ENCODE measurements at regions not wholly inside any gene's neighbourhood (a gene's known extent, or its start where the extent isn't known, plus 50 kb on each side); places are given as distances from the start of the nearest gene placed in this dataset.
"Not testable (repeated sequence)": the region's sequence is repeated elsewhere in the genome, so short reads cannot be mapped to it uniquely, and the experiment has no call there.

- DNase-seq (ENCODE audit: low read depth in 1 of 2, low spot score in 1 of 2); in situ Hi-C loops (cut with HindIII; ENCODE audit: low pct_unique_long_range_greater_than_20kb, low sequenced_read_pairs): not testable (repeated sequence)
Observed at GRCh38 chr20:30316532-30317299, 940.7 kb upstream of the DEFB115 start.

DNA sequence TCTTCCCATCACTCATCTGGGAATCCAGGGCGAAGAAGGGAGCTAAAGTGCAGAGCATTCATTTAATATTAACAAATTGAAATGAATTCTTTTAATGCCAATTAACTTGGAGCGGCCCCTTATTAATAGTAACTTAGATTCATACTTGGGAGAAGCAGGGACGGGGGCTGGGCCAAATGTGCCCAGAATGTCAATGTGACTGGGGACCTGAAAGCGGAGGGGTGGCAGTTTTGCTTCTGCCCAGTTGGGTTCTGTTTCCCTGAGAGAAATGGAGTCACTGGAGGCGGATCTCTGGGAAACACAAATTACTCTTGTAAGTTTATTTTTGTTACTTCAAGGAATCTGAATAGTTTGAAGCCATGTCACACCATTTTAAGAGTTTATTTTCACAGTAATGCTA, 923.7 kb upstream of the DEFB115 start:
- DNase-seq (ENCODE audit: low read depth in 1 of 2, low spot score in 1 of 2); in situ Hi-C loops (cut with HindIII; ENCODE audit: low pct_unique_long_range_greater_than_20kb, low sequenced_read_pairs): not testable (repeated sequence)

DNA sequence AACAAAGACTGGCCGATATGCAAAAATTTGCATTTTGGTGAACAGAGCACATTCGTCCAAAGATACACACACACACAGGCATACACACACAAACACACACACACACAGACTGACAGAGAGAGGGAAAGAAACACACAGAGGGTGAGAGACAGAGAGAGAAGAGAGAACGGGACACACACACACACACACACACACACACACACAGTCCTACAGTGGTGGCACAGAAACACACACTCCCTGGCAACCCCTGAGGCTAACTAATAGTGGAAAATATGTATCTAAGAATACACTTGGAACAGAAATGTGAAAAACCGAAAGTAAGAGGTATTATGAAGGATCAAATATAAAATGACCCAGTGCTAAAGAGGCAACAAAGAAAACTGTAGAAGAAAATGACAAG, 919.9 kb upstream of the DEFB115 start:
- in situ Hi-C loops (cut with HindIII; ENCODE audit: low pct_unique_long_range_greater_than_20kb, low sequenced_read_pairs); DNase-seq (ENCODE audit: low read depth in 1 of 2, low spot score in 1 of 2): not testable (repeated sequence)

GRCh38 chr20:30348932-30349331, 908.5 kb upstream of the DEFB115 start:
- peak in 1 of 2 experiments; percentile 59 for DNase-seq (ENCODE audit: low read depth in 1 of 2, low spot score in 1 of 2)
- in situ Hi-C loops (cut with HindIII; ENCODE audit: low pct_unique_long_range_greater_than_20kb, low sequenced_read_pairs): not testable (repeated sequence)

- DNase-seq (ENCODE audit: low read depth in 1 of 2, low spot score in 1 of 2); in situ Hi-C loops (cut with HindIII; ENCODE audit: low pct_unique_long_range_greater_than_20kb, low sequenced_read_pairs): not testable (repeated sequence)
Observed at GRCh38 chr20:30356854-30357467, 900.5 kb upstream of the DEFB115 start.

GRCh38 chr20:30361756-30362155, 895.7 kb upstream of the DEFB115 start:
- in situ Hi-C loops (cut with HindIII; ENCODE audit: low pct_unique_long_range_greater_than_20kb, low sequenced_read_pairs); DNase-seq (ENCODE audit: low read depth in 1 of 2, low spot score in 1 of 2): not testable (repeated sequence)

DNA sequence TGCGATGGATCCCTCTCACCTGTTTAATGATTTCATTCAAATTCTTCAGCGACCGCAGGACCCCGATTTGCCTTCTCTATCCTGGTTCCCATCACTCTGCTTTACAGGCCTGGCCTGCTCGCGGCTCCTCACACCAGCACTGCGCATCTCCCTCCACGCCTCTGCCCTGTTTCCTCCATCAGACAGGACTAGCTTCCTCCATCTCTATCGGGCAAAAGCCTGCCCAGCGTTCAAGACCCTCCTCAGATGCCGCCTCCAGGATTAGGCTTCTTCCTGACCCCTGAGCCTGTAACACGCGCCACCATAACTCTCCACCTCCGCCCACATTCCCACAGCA, 881.1 kb upstream of the DEFB115 start:
- in situ Hi-C loops (cut with HindIII; ENCODE audit: low pct_unique_long_range_greater_than_20kb, low sequenced_read_pairs); DNase-seq (ENCODE audit: low read depth in 1 of 2, low spot score in 1 of 2): not testable (repeated sequence)

DNA sequence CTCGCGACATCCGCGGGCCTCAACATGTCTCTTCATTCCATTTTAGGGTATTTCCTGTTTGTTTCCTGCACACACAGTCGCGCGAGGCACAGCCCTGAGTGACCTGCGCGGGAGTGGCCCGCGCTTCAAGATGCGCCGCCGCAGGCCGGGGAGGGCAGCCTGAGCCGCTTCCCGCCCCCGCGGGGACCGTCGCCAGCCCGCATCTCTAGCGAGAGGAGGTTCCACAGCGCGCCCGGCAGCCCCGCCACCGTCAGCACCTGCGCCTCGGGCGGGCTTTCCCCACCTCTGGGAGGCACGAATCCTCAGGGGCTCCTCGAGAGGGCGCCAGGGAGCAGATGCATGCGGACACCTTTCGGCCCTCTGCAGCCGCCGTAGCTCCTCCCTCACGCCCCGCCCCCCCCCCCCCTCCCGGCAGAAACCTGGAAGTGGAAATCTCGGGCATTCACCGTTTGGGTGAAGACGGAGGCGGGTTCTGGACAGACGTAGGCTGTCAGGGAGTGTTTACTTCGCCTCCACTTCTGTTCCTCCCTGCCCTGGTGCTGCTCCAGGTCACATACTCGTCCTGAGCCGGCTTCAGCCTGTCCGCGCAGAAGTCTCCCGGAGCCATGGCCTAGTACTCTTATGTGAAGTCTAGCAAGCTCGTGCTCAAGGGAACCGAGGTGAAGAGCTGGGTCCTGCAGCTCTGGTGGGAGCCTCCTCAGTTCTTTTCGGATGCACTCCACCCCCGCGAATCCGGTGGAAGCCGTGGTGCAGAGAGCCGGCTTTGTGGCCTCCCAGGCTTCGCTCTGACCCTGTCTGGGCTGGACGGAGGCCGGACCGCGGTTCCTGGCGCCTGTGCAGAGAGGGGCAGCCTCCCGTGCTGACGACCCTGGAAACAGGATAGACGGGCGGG, 880.5 kb upstream of the DEFB115 start:
- in situ Hi-C loops (cut with HindIII; ENCODE audit: low pct_unique_long_range_greater_than_20kb, low sequenced_read_pairs): no loop called here
- peak; percentile 69 to 91 for DNase-seq (ENCODE audit: low read depth in 1 of 2, low spot score in 1 of 2)
- no peak for TF ChIP-seq JUND (IDR thresholded peaks at IDR 0.05; ENCODE audit: low read depth)

GRCh38 chr20:30378317-30378716, 879.1 kb upstream of the DEFB115 start:
- in situ Hi-C loops (cut with HindIII; ENCODE audit: low pct_unique_long_range_greater_than_20kb, low sequenced_read_pairs); DNase-seq (ENCODE audit: low read depth in 1 of 2, low spot score in 1 of 2): not testable (repeated sequence)

DNA sequence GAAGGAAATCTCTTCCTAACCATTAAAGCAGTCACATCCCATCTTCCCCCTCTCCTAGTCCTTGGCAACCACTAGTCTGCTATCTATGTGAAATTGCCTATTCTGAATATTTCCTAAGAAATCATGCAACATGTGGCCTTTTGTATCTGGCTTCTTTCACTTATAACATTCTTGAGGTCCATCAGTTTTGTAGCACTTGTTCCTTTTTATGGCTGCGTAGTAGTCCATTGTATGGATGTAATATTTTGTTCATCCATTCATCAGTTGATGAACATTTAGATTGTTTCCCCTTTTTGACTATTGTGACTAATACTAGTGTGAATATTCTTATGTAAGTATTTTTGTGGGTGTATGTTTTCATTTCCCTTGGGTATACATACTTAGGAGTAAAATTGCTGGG, 878.7 kb upstream of the DEFB115 start:
- in situ Hi-C loops (cut with HindIII; ENCODE audit: low pct_unique_long_range_greater_than_20kb, low sequenced_read_pairs); DNase-seq (ENCODE audit: low read depth in 1 of 2, low spot score in 1 of 2): not testable (repeated sequence)

- DNase-seq (ENCODE audit: low read depth in 1 of 2, low spot score in 1 of 2); in situ Hi-C loops (cut with HindIII; ENCODE audit: low pct_unique_long_range_greater_than_20kb, low sequenced_read_pairs): not testable (repeated sequence)
Observed at GRCh38 chr20:30384841-30385240, 872.6 kb upstream of the DEFB115 start.

GRCh38 chr20:30386099-30386498, 871.4 kb upstream of the DEFB115 start:
- in situ Hi-C loops (cut with HindIII; ENCODE audit: low pct_unique_long_range_greater_than_20kb, low sequenced_read_pairs); DNase-seq (ENCODE audit: low read depth in 1 of 2, low spot score in 1 of 2): not testable (repeated sequence)

DNA sequence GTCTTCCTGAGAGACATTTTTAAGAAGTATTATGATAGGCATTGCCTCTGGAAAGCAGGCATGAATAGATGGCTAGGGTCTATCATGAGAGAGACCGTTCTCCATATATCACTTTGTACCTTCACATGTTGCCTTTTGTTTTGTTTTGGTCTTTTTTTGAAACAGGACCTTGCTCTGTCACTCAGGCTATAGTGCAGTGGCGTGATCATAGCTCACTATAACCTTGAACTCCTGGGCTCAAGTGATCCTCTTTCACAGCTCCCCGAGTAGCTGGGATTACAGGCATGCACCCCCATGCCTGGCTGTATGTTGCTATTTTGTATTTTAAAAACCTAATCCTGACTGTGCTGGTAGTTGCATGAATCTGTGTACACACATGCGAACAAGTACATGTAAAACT, 869.6 kb upstream of the DEFB115 start:
- DNase-seq (ENCODE audit: low read depth in 1 of 2, low spot score in 1 of 2); in situ Hi-C loops (cut with HindIII; ENCODE audit: low pct_unique_long_range_greater_than_20kb, low sequenced_read_pairs): not testable (repeated sequence)

GRCh38 chr20:30393523-30393922, 863.9 kb upstream of the DEFB115 start:
- DNase-seq (ENCODE audit: low read depth in 1 of 2, low spot score in 1 of 2); in situ Hi-C loops (cut with HindIII; ENCODE audit: low pct_unique_long_range_greater_than_20kb, low sequenced_read_pairs): not testable (repeated sequence)

DNA sequence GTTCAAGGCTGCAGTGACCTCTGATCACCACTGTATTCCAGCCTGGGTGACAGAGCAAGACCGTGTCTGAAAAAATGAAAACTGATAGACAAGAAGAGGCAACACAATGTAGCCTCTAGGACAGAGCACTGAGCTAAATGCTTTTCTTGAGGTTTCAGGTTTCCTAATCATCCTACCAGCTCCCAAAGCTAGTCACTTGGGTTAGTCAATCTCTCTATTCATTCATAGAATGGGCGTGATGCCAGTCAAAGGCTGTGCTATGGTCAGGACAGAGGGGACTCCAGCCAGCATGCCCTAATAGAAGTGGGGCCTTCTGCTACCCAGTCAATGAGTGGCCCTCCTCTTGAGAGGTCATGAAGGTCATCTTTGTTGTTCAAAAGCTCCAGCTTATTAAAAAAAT, 860.4 kb upstream of the DEFB115 start:
- DNase-seq (ENCODE audit: low read depth in 1 of 2, low spot score in 1 of 2); in situ Hi-C loops (cut with HindIII; ENCODE audit: low pct_unique_long_range_greater_than_20kb, low sequenced_read_pairs): not testable (repeated sequence)

DNA sequence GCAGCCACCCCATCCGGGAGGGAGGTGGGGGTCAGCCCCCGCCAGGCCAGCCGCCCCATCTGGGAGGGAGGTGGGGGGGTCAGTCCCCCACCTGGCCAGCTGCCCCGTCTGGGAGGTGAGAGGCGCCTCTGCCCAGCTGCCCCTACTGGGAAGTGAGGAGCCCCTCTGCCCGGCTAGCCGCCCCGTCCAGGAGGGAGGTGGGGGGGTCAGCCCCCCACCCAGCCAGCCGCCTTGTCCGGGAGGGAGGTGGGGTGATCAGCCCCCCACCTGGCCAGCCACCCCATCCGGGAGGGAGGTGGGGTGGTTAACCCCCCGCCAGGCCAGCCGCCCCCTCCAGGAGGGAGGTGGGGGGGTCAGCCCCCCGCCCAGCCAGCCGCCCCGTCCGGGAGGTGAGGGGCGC, 852.4 kb upstream of the DEFB115 start:
- in situ Hi-C loops (cut with HindIII; ENCODE audit: low pct_unique_long_range_greater_than_20kb, low sequenced_read_pairs); DNase-seq (ENCODE audit: low read depth in 1 of 2, low spot score in 1 of 2): not testable (repeated sequence)

- in situ Hi-C loops (cut with HindIII; ENCODE audit: low pct_unique_long_range_greater_than_20kb, low sequenced_read_pairs); DNase-seq (ENCODE audit: low read depth in 1 of 2, low spot score in 1 of 2): not testable (repeated sequence)
Observed at GRCh38 chr20:30405585-30405984, 851.9 kb upstream of the DEFB115 start.

- DNase-seq (ENCODE audit: low read depth in 1 of 2, low spot score in 1 of 2); in situ Hi-C loops (cut with HindIII; ENCODE audit: low pct_unique_long_range_greater_than_20kb, low sequenced_read_pairs): not testable (repeated sequence)
Observed at GRCh38 chr20:30406370-30406769, 851.1 kb upstream of the DEFB115 start.

Measured in T47D (cell line).